GM21576 (cell line): ENCODE measurements at regions not wholly inside any gene's neighbourhood (a gene's known extent, or its start where the extent isn't known, plus 50 kb on each side); places are given as distances from the start of the nearest gene placed in this dataset.

Source experiments
- ATAC-seq: cut with Tn5 transposase; IDR thresholded peaks from one replicate; pipeline ENCODE4 v1.9.1; 2021; ENCODE audit warnings: mild to moderate bottlenecking, moderate library complexity; ENCODE audit not compliant: unreplicated experiment

DNA sequence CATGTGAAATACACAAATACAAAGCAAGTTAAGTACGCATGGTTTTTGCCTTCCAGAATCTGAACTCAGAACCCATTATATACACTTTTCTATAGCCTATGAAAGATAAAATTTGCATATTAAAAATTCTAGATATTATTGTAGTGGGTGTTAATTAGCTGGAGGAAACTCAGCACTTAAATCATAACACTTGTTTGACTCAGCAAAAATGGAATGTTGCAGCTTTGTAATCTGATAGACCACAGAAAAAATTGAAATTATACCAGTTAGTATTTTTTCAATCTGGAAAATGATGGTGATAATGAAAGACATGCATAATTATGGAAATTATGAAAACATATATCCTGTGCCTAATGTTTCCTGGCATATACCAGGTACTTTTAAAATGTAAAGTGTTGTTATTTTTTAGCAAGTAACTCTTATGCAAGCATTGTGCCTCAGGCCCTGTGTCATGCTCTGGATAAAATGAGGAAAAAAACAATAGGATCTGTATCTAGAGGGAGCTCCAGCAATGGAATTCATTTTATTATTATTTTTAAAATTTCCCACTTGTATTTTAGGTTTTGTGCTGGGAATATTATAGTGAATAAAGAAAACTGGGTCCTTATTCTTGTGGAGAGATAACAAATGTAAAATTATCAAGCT, 490.4 kb upstream of the SEMA3A start:
- no peak for ATAC-seq

DNA sequence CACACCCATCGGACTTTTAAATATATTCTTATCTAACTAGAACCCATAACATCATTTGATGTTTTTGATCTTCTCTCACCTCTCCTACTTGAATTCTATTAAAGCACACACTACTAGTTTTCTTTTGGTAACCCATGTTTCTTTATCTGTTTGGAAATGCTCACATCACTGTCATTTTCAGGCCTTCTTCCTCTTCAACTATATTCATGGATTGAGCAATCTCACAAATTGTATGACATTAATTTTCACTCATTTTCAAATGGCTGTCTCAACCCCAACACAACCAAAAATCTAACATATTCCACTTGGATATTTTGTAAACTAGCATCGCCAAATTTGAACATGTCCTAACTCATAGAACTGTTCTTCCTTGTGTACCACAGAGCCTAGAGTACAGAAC, 488.0 kb upstream of the SEMA3A start:
- ATAC-seq = no peak

DNA sequence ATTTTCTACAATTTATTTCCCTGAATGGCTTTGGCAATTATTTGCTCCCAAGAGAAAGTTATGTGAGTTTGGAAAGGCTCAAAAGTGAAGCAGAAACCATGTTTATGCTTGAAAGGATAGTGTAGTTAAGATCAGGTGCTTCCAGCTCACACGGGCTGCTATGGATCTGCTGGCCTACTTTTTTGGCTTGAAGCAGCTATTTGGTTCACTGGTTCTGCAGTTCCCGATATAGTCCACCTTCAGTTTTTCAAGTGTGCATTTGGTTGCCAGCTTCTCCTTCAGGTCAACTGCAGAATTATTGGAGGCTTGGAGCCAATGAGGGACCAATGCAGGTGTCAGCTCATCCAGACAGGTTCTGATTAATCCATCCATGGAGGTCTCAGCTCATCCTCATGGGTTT, 484.3 kb upstream of the SEMA3A start:
- no peak for ATAC-seq

DNA sequence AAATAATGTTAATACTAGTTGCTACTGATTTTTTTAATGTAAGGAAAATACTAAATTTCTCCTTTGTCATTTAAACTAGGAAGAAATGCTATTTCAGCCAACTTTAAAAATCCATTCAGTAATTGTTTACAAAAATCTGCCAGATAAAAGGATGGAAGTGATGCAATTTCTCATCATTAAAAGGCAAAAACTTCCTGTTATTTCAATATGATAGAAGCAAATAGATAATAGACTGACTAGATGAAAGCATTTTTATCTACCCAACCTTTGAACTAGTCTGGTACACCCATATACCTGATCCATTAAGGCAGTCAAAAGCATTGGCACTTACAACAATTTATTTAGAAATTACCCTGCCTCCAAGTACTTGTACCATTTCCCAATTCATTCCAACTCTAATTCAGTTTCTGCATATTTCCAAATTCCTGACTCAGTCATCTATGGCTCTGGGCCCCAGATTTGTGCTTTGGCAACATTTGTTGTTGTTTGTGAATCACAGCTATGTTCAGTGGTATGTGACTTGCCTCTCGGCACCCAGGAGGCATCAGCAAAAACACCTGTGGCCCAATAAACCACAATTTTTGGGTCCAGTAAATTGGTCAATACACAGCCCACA, 482.6 kb upstream of the SEMA3A start:
- ATAC-seq = no peak

DNA sequence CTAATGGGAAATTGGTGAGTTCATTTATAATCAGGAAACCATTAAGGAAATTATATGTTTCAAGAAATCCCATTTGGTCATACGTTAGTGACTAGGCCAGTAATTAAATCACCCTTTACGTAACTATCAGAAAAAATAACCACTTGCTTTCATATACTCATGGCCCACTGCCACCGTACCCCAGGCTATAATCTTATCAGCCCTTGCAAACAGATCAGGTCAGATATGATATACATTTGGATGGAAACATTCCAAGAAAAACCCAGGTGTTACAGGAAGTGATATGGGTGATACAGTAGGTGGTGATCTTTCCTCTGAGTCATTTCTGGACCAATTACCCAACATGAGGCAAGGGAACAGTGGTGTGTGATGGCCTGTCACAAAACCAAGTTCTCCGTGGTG, 481.0 kb upstream of the SEMA3A start:
- no peak for ATAC-seq

DNA sequence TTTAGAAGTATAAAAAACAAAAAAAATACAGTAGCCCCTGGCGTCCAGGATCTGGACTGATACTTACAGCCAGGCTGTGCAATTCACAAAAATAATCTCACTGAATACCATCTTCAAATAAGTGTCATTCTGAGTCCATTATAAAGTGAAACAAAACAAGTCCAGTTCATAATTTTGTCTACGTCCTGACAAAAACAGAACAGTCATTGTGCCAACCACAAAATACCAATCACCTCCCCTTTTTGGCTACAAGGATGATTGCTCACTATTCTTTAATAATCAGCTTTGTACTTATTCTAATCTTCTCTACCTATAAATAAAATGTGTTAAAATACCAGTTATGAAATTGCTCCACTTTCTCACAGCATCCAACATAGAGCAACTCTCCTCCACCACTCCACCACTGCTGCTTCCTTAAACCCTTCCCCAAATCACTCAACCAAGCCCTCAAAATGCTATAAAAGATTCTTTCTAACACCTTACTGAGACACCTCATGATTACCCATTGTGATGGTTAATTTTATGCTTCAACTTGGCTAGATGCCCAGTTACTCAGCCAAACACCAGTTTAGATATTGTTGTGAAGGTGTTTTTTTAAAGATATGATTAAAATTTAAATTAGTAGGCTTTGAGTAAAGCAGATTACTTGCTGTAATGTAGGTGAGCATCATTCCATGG, 479.8 kb upstream of the SEMA3A start:
- ATAC-seq = no peak

DNA sequence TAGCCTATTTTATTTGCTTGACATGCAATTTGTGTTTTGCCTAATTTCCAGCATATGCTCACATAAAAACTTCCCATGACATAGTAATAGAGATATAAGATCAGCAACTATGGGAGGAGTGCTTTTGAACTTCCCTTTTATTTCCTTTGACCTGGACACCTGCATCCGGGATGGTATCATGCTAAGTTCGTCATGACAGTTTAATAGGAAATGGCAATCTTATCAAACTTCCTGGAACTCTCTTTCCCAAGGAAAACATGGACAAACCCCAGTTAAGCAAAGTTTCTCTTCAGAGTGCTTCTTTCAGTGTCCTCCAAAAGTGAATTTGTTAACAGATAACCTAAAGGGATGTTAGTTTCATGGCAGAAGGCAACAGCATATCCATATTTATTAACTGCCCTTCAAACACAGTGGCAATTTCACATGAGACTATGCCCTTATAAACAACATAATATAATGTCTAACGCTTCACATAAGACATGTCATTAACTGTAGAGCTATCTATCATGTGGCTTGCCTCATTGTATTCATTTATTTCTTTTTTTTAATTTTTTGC, 474.7 kb upstream of the SEMA3A start:
- no peak for ATAC-seq

DNA sequence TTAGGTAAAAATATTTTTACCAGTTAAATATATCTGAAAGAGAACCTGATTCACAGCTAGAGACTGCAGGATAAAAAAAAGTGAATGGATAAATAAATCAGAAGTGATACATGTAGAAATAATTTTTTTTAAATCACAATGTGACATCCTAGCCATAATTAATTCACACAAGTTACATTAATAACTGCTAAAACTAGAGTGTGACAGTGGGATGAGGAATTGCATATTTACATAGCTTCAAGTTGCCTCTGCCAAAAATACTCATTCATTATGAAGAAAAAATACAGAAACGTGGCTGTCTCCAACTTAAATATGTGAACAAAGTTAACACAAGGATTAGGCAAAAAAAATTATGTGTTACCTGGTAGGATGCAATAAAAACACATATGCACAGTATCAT, 473.5 kb upstream of the SEMA3A start:
- no peak for ATAC-seq

DNA sequence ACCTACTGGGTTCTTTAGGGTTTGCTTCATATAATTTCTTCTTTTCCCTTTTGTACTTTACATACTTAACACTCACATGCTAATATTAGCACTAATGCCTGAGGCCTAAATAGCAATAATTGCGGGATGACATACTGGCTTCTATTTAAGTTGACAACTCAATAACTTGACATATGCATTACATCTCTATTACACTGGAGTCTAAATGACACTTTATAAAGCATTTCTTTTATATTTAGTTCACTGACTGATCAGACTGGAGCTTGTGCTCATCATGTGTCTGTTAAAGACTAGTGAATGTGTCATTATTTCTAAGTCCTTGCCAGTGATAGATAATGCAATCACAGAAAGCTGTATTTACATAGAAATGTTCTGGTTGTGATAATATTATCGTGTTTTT, 472.1 kb upstream of the SEMA3A start:
- ATAC-seq = no peak

DNA sequence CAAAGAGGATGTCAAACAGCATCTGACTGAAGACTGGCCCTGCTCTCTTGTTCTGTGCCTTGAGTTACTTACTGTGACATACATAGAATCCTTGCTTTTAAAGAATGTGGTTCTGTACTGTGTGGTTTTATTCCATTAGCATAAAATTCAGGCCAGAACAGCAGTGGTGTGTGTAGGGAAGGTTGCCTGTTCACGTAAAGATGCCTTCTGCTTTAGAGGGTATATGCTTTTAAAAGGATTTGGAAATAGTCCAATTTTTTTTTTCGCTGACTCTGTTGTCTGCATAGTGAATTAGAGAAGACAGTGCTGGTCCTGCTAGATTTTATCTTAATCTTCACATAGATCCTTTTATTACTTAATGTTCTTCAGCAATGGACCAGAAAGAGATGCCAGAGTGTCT, 470.8 kb upstream of the SEMA3A start:
- no peak for ATAC-seq

DNA sequence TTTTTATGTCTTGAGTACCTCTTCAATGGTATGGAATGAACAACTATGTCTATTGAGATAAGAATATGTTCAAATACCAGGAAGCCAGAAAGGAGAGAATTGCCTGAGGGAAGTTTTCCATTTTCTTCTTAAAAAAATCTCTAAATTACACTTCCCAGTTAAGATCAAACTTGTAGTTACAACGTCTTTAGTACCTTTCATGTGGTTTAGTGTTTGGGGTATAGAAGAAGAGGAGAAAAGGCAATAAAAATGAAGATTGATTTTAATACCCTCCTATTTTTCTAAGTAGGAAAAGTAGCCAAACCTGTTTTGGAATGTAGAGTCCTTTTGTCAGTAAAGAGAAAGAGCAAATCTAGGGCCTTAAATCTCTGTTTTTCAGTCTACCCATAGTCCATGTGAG, 470.0 kb upstream of the SEMA3A start:
- no peak for ATAC-seq

DNA sequence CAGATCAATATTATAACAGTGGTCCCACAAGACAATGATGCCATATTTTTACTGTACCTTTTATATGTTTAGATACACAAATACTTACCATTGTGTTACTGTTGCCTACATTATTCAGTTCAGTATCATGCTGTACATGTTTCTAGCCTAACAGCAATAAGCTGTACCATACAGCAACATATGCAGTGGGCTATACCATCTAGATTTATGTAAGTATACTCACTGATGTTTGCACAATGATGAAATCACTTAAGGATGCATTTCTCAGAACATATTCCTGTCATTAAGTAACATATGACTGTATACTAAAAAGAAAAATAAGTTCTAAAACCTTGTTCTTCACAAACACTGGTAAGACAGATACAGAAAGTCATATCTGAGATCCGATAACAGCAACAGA, 468.6 kb upstream of the SEMA3A start:
- ATAC-seq = no peak

DNA sequence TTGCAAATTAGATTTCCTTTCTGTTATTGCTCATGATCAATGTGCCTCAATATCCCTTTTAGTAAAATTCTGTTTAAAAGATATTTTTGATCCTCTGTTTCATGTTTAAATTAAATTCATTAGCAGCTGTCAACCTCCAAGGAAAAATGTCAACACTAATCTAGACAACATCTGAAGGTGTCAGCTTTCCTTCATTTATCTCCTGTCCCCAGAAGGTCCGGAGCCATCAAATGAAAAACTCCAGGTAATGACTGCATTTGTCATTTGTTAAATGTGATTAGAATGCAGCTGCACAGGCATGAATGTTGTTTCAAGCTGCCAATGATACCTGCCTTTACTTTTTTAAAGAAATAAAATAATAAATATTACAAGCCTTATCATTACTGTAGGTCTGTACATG, 463.7 kb upstream of the SEMA3A start:
- no peak for ATAC-seq

DNA sequence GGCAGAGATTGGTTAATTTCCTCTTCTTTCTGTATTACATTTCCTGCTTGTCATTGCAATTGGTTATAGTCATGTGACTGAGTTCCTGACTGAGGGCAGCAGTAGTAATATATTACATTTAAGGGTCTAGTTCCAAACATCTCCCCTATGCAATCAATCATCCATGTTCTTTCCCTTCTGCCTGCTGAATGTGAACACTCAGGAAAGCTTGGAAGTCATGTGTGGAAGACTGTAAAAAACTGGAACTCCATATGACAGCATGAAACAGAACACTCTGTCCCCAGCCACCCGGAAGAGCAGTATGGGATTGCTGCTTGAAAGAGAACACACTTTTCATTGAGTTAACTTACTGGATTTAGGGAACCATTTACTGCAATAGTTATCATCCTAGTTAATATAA, 459.7 kb upstream of the SEMA3A start:
- ATAC-seq = no peak

DNA sequence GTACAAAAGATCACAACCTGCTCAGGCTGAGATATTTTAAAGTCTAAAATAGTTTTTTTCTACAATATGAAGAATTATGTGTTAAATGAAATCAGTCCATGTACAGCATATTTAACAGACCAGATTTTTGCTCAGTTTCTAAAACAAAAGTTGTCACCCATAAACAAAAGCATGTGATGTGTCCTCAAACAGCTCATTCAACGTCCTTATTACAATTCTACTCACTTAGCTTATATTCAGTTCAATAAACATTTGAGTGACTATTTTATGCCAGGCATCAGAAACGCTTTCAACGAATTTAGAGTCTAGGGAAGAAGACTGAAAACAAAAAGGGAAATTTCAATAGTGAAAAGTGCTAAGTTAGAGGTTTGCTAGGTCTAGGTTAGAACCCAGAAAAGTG, 457.3 kb upstream of the SEMA3A start:
- no peak for ATAC-seq

DNA sequence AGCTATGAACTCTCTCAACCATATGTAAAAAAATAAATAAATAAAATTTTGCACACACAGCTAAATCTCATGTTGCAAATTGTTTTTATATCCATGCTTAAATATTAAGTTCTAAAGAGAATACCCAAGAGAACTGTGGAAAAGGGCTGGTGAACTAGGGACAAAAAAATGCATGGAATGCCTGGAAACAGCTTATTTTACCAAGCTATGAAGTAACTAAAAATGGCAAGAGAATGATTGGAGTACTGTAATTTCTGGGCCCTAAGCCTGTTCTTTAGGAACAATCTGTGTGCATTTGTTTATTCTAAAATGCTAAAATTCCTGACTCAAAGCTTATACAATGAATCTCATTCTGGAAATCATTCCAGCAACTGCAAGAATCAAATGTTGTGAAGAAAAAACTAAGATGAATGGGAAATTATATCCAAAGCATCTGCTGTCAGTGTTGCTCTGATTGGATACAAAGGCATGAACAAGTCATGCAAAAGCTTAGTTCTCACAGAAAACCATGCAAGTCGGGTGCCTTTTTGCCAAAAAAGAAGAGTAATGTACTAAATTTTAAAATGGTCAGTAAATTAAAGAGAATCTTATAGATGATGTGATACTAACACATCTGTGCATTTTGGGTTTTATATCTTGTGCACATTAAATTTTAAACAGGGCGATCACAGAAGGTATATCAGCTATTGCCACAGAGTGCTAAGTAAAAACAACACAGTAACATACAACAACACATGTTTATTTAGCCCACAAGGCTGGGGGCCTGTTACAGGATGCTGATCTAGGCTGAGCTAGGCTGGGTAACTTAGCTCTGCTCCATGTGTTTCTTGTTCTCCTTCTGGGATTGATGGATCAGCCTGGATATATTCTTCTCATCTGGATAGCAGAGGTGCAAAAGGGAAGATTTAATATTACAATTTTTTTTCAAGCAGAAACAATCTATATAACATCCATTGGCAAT, 453.5 kb upstream of the SEMA3A start:
- ATAC-seq = no peak

DNA sequence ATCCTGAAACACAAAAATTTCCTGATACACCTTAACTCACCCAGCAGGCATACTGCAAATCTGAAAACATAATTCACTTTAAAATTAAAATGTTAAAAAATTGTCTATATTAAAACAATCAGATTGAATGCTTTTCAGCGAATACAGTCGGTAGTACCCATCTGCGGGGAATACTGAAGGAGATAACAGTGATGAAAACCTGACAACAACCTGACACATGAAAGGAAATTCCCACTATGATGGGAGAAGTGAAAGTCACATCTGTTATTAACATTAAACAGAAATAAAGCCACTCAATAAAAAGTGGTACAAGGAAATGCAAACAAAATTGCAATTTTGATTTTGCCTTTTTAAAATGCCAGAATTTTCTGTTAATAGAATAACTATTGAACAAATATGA, 448.0 kb upstream of the SEMA3A start:
- no peak for ATAC-seq

DNA sequence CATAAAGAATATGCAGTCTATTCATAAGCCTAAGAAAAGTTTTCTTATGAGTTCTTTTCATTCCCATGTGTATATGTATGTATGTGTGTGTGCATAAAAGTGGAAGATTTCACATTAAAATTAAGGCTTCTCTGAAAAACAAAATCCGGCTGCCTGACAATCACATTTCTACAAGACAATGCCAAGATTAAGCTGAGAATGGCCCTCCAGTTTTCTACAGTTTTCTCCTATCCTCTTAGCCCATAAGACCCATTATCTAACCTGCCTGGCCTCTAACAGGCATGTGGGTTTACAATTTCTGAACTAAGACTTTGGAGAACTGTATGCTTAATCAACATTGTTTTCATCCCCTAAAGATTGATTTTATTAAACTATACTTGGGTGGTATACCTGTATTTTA, 446.0 kb upstream of the SEMA3A start:
- no peak for ATAC-seq

DNA sequence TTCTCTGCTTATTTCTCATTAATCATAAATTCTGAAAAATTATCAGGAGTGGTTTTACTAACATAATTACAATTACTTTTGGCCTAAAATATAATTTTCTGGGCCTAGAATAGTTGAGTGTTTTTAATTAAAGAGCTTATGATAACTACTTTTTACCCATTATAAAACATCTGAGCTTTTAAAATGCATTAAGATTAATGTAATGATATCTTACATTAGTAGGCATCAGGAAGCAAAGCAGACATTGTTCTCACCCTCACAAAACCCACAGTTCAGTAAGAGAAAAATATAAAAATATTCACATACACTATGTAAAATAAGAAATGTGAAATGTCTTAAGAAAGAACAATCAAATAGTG, 443.7 kb upstream of the SEMA3A start:
- ATAC-seq = no peak

DNA sequence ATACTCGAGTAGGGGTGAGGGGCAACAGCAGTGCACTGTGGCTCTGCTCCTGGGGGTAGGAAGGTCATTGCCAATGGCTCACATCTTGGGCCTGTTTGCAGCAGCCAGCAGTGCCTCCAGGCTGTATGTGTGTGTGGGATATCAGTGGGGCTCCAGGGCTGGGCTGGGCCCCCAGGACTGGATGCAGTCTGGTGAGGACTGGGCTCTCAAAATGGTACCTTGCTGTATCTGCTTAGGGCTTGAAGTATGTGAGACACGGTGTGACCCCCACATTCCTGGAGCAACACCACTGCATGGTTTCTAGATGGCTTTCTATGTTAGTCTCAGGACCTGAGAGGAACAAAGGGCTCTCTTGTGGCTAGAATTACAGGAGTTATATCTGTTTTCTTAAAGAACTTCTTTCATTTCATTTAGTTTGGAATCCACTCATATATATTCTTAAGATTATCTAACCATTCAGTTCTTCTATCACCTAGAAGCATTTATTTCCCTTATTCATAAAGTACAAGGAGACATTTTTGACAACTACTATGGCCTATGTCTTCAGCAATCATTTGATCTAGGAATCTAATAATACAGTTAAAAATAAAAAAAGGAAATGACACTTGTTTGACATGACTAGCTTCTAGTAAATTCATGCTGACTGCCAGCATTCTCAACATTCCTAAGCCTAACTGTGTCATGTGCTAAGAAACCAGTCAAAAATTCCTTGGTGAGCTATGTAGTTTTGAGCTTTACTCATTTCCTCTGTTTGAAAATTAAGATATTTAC, 443.2 kb upstream of the SEMA3A start:
- no peak for ATAC-seq

DNA sequence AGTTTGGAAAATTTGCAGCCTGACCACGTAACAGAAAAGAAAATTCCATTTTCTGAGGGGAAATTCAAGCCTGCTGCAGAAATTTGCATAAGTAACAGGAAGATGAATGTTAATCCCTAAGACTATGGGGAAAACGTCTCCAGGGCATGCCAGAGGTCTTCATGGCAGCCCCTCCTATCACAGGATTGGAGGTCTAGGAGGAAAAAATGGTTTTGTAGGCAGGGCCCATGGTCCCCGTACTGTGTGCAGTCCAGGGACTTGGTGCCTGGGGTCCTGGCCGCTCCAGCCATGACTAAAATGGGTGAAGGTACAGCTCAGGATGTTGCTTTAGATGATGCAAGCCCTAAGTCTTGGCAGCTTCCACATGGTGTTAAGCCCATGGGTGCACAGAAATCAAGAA, 437.3 kb upstream of the SEMA3A start:
- no peak for ATAC-seq
